ENCODE measurements at regions not wholly inside any gene's neighbourhood (a gene's known extent, or its start where the extent isn't known, plus 50 kb on each side); places are given as distances from the start of the nearest gene placed in this dataset.

- no peak for DNase-seq
- Histone ChIP-seq H3K4me3 (ENCODE audit: low read depth, low read length) (no peak overlapping the region), H3K4me1 (no peaks in the 10 kb centered on the region), H3K36me3 (ENCODE audit: control insufficient read depth, insufficient read depth, low read length) (no peaks in the 10 kb centered on the region), H3K27me3 (replicated peaks; ENCODE audit: control insufficient read depth, insufficient read depth, low read length) (no peaks in the 10 kb centered on the region), H3K9me3 (no peaks in the 10 kb centered on the region; the same call in 1 of the 2 replicates)
- Mint-ChIP-seq H3K27ac (ENCODE audit: unreplicated experiment) (no peak overlapping the region), H3K36me3 (ENCODE audit: insufficient read depth, unreplicated experiment) (no peaks in the 10 kb centered on the region), H3K4me3 (ENCODE audit: unreplicated experiment) (no peak overlapping the region), H3K27me3 (ENCODE audit: insufficient read depth, unreplicated experiment) (peaks cover under 1% of the 10 kb centered on the region), H3K4me1 (ENCODE audit: low read depth, unreplicated experiment) (no peaks in the 10 kb centered on the region), H3K9me3 (ENCODE audit: unreplicated experiment) (no peaks in the 10 kb centered on the region)
- TF ChIP-seq, protein P1, sequence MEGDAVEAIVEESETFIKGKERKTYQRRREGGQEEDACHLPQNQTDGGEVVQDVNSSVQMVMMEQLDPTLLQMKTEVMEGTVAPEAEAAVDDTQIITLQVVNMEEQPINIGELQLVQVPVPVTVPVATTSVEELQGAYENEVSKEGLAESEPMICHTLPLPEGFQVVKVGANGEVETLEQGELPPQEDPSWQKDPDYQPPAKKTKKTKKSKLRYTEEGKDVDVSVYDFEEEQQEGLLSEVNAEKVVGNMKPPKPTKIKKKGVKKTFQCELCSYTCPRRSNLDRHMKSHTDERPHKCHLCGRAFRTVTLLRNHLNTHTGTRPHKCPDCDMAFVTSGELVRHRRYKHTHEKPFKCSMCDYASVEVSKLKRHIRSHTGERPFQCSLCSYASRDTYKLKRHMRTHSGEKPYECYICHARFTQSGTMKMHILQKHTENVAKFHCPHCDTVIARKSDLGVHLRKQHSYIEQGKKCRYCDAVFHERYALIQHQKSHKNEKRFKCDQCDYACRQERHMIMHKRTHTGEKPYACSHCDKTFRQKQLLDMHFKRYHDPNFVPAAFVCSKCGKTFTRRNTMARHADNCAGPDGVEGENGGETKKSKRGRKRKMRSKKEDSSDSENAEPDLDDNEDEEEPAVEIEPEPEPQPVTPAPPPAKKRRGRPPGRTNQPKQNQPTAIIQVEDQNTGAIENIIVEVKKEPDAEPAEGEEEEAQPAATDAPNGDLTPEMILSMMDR (IDR thresholded peaks at IDR 0.05; ENCODE audit: insufficient read depth in 1 of 2, low read depth in 1 of 2, low read length in 1 of 2, severe bottlenecking in 1 of 2, unreplicated experiment in 1 of 2) = no peak
- ChIA-PET POLR2A (no interaction called here), CTCF (no interaction called here)
- intact Hi-C loops (cut with micrococcal nuclease; ENCODE audit: unreplicated experiment) = no loop called here
- no TSS peak for BruUV-seq (replicated peaks)
Observed at GRCh38 chr12:63457428-63457827, 210.9 kb downstream of the DPY19L2 start.

GRCh38 chr12:63450816-63451215, 217.5 kb downstream of the DPY19L2 start:
- H3K4me1 Mint-ChIP-seq (ENCODE audit: low read depth, unreplicated experiment) = no peaks in the 10 kb centered on the region
- no peak overlapping the region for H3K27ac Mint-ChIP-seq (ENCODE audit: unreplicated experiment)
- Histone ChIP-seq H3K9me3 (no peaks in the 10 kb centered on the region; the same call in 1 of the 2 replicates), H3K4me3 (ENCODE audit: low read depth, low read length) (no peak overlapping the region), H3K4me1 (no peaks in the 10 kb centered on the region; the same call in 1 of the 2 replicates), H3K27me3 (replicated peaks; ENCODE audit: control insufficient read depth, insufficient read depth, low read length) (no peaks in the 10 kb centered on the region), H3K36me3 (ENCODE audit: control insufficient read depth, insufficient read depth, low read length) (no peaks in the 10 kb centered on the region)
- BruUV-seq (replicated peaks) = no TSS peak
- no peaks in the 10 kb centered on the region for H3K36me3 Mint-ChIP-seq (ENCODE audit: insufficient read depth, unreplicated experiment)
- TF ChIP-seq, protein P1 (IDR thresholded peaks at IDR 0.05; ENCODE audit: insufficient read depth in 1 of 2, low read depth in 1 of 2, low read length in 1 of 2, severe bottlenecking in 1 of 2, unreplicated experiment in 1 of 2) = no peak
- H3K4me3 Mint-ChIP-seq (ENCODE audit: unreplicated experiment) = no peak overlapping the region
- H3K9me3 Mint-ChIP-seq (ENCODE audit: unreplicated experiment) = no peaks in the 10 kb centered on the region
- DNase-seq = no peak
- no peaks in the 10 kb centered on the region for H3K27me3 Mint-ChIP-seq (ENCODE audit: insufficient read depth, unreplicated experiment)
- intact Hi-C loops (cut with micrococcal nuclease; ENCODE audit: unreplicated experiment) = loop anchor here (5.0 kb wide), 2 partner anchors 349 to 809 kb away; no protein-coding TSS in a partner anchor
- CTCF ChIA-PET = no interaction called here
- POLR2A ChIA-PET = no interaction called here

DNA sequence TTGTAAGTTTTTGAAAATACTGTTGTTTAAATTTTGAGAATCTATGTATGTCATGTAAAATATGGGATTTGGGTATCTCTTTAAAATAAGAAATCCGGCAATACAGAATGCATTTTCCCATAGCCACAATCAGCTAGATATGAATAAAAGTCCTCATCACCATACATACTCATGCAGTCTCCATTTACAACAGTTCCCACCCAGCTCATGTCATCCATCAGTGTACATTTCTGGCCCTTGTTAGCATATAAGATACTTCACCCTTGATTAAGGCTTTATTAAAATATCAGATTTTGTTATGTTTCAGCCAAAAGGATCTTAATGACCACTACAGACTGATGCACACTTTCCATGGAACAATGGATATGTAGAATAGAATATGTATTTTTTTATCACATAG, 218.0 kb downstream of the DPY19L2 start:
- POLR2A ChIA-PET = no interaction called here
- Histone ChIP-seq H3K4me3 (ENCODE audit: low read depth, low read length) (no peak overlapping the region), H3K36me3 (ENCODE audit: control insufficient read depth, insufficient read depth, low read length) (no peaks in the 10 kb centered on the region), H3K4me1 (no peaks in the 10 kb centered on the region; the same call in 1 of the 2 replicates), H3K27me3 (replicated peaks; ENCODE audit: control insufficient read depth, insufficient read depth, low read length) (no peaks in the 10 kb centered on the region), H3K9me3 (no peaks in the 10 kb centered on the region; the same call in 1 of the 2 replicates)
- BruUV-seq (replicated peaks) = no TSS peak
- intact Hi-C loops (cut with micrococcal nuclease; ENCODE audit: unreplicated experiment) = loop anchor here (5.0 kb wide), 2 partner anchors 348 to 808 kb away; no protein-coding TSS in a partner anchor
- CTCF ChIA-PET = no interaction called here
- no peaks in the 10 kb centered on the region for H3K27me3 Mint-ChIP-seq (ENCODE audit: insufficient read depth, unreplicated experiment)
- no peaks in the 10 kb centered on the region for H3K4me1 Mint-ChIP-seq (ENCODE audit: low read depth, unreplicated experiment)
- no peak overlapping the region for H3K27ac Mint-ChIP-seq (ENCODE audit: unreplicated experiment)
- H3K9me3 Mint-ChIP-seq (ENCODE audit: unreplicated experiment) = no peaks in the 10 kb centered on the region
- TF ChIP-seq, protein P1 (IDR thresholded peaks at IDR 0.05; ENCODE audit: insufficient read depth in 1 of 2, low read depth in 1 of 2, low read length in 1 of 2, severe bottlenecking in 1 of 2, unreplicated experiment in 1 of 2) = no peak
- no peak overlapping the region for H3K4me3 Mint-ChIP-seq (ENCODE audit: unreplicated experiment)
- DNase-seq = no peak
- H3K36me3 Mint-ChIP-seq (ENCODE audit: insufficient read depth, unreplicated experiment) = no peaks in the 10 kb centered on the region

Data from Caco-2 (cell line).